GM12878 (cell line): ENCODE measurements at regions not wholly inside any gene's neighbourhood (a gene's known extent, or its start where the extent isn't known, plus 50 kb on each side); places are given as distances from the start of the nearest gene placed in this dataset.

ENCODE experiments used
- ATF7 ChIP-seq: fragments of 450-650 bp; IDR thresholded peaks from 2 replicates; pipeline ENCODE4 v1.6.1; 2016; ENCODE audit warnings: low read depth, mild to moderate bottlenecking
- CEBPB ChIP-seq, 2 experiments: fragments of 150-350 bp in 1 of 2; IDR thresholded peaks; 2 replicates each; pipeline ENCODE4 v1.6.1; 2012 to 2014; ENCODE audit warnings: low read depth in 2 of 2, low read length in 2 of 2, borderline replicate concordance in 1 of 2, inconsistent platforms in 1 of 2
- FOXM1 ChIP-seq: IDR thresholded peaks from 2 replicates; pipeline ENCODE4 v1.6.1; 2012; ENCODE audit warnings: low read depth, mild to moderate bottlenecking, inconsistent platforms, low read length, moderate library complexity
- IKZF2 ChIP-seq, 2 experiments: fragments of 450-650 bp; IDR thresholded peaks; 2 replicates each; pipeline ENCODE4 v1.6.1; 2017; ENCODE audit warnings: mild to moderate bottlenecking in 2 of 2, moderate library complexity in 2 of 2
- IRF4 ChIP-seq: IDR thresholded peaks from 2 replicates; pipeline ENCODE4 v1.6.1; 2011; ENCODE audit warnings: low read depth, low read length
- PAX5 ChIP-seq: IDR thresholded peaks from 2 replicates; pipeline ENCODE4 v1.6.1; 2011; ENCODE audit warnings: low read depth, low read length, borderline replicate concordance
- POLR2A ChIP-seq: IDR thresholded peaks from 2 replicates; pipeline ENCODE4 v1.6.1; 2011; ENCODE audit warnings: low read depth, mild to moderate bottlenecking, low read length
- SMAD1 ChIP-seq: fragments of 450-650 bp; IDR thresholded peaks from 2 replicates; pipeline ENCODE4 v1.6.1; 2018; ENCODE audit warnings: mild to moderate bottlenecking, low read depth; ENCODE audit not compliant: partially characterized antibody
- STAT3 ChIP-seq: IDR thresholded peaks from 2 replicates; pipeline ENCODE4 v1.6.1; 2011; ENCODE audit warnings: low read depth, low read length, improper control_type of control experiment
- TCF12 ChIP-seq: IDR thresholded peaks from 2 replicates; pipeline ENCODE4 v1.6.1; 2011; ENCODE audit warnings: low read depth, mild to moderate bottlenecking, low read length
- ZSCAN29 ChIP-seq: fragments of 450-650 bp; IDR thresholded peaks from 2 replicates; pipeline ENCODE4 v1.6.1; 2017; ENCODE audit warnings: mild to moderate bottlenecking, moderate library complexity
- TF ChIP-seq, protein P1 (sequence below): fragments of 450-650 bp; IDR thresholded peaks from 2 replicates; pipeline ENCODE4 v1.6.1; 2017; ENCODE audit warnings: antibody characterized with exemption, mild to moderate bottlenecking, moderate library complexity
- TF ChIP-seq, protein P2 (sequence below): IDR thresholded peaks from 2 replicates; pipeline ENCODE4 v1.6.1; 2012; ENCODE audit warnings: improper control_type of control experiment, low read depth, low read length; ENCODE audit not compliant: insufficient replicate concordance
- TF ChIP-seq, protein P3 (sequence below): IDR thresholded peaks from 2 replicates; pipeline ENCODE4 v1.6.1; 2011; ENCODE audit warnings: mild to moderate bottlenecking, low read depth, low read length, moderate library complexity; ENCODE audit not compliant: insufficient replicate concordance
- TF ChIP-seq, protein P4 (sequence below): fragments of 450-650 bp; IDR thresholded peaks from 2 replicates; pipeline ENCODE4 v1.6.1; 2017; ENCODE audit warnings: mild to moderate bottlenecking, moderate library complexity

DNA sequence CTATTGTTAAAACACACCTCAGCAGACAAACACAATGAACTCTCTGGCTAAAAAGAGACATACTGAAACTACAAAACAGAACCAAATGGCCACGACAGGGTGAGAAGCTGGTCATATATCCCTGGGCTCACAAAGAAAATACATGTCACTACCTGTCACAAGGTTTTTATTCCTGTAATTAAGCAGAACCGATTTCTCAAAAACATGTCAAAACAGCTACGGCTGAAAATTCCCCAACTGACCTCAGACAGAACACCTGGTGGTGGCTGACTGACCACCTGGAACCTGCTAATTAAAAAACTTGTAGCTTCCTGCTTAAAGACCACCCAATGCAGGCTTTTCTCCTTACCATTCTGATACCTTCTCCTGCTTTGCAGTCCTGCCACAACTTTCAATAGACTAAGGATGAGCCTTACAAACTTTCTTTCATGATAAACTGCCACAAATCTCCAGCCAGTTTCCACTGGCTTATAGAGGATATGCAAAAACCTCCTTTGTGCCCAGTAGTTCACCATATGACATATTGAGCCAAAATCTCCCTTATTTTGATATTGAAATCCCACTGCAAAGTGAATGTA, 571.9 kb downstream of the SPOCK3 start (continued):
- TF ChIP-seq, protein P1, sequence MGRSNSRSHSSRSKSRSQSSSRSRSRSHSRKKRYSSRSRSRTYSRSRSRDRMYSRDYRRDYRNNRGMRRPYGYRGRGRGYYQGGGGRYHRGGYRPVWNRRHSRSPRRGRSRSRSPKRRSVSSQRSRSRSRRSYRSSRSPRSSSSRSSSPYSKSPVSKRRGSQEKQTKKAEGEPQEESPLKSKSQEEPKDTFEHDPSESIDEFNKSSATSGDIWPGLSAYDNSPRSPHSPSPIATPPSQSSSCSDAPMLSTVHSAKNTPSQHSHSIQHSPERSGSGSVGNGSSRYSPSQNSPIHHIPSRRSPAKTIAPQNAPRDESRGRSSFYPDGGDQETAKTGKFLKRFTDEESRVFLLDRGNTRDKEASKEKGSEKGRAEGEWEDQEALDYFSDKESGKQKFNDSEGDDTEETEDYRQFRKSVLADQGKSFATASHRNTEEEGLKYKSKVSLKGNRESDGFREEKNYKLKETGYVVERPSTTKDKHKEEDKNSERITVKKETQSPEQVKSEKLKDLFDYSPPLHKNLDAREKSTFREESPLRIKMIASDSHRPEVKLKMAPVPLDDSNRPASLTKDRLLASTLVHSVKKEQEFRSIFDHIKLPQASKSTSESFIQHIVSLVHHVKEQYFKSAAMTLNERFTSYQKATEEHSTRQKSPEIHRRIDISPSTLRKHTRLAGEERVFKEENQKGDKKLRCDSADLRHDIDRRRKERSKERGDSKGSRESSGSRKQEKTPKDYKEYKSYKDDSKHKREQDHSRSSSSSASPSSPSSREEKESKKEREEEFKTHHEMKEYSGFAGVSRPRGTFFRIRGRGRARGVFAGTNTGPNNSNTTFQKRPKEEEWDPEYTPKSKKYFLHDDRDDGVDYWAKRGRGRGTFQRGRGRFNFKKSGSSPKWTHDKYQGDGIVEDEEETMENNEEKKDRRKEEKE: no peak
- TF ChIP-seq ATF7: peak; percentile 95
- peak; percentile 85 for TF ChIP-seq IRF4
- TF ChIP-seq, protein P2, sequence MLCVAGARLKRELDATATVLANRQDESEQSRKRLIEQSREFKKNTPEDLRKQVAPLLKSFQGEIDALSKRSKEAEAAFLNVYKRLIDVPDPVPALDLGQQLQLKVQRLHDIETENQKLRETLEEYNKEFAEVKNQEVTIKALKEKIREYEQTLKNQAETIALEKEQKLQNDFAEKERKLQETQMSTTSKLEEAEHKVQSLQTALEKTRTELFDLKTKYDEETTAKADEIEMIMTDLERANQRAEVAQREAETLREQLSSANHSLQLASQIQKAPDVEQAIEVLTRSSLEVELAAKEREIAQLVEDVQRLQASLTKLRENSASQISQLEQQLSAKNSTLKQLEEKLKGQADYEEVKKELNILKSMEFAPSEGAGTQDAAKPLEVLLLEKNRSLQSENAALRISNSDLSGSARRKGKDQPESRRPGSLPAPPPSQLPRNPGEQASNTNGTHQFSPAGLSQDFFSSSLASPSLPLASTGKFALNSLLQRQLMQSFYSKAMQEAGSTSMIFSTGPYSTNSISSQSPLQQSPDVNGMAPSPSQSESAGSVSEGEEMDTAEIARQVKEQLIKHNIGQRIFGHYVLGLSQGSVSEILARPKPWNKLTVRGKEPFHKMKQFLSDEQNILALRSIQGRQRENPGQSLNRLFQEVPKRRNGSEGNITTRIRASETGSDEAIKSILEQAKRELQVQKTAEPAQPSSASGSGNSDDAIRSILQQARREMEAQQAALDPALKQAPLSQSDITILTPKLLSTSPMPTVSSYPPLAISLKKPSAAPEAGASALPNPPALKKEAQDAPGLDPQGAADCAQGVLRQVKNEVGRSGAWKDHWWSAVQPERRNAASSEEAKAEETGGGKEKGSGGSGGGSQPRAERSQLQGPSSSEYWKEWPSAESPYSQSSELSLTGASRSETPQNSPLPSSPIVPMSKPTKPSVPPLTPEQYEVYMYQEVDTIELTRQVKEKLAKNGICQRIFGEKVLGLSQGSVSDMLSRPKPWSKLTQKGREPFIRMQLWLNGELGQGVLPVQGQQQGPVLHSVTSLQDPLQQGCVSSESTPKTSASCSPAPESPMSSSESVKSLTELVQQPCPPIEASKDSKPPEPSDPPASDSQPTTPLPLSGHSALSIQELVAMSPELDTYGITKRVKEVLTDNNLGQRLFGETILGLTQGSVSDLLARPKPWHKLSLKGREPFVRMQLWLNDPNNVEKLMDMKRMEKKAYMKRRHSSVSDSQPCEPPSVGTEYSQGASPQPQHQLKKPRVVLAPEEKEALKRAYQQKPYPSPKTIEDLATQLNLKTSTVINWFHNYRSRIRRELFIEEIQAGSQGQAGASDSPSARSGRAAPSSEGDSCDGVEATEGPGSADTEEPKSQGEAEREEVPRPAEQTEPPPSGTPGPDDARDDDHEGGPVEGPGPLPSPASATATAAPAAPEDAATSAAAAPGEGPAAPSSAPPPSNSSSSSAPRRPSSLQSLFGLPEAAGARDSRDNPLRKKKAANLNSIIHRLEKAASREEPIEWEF: peak; percentile 74
- TF ChIP-seq IKZF2 (IDR thresholded peaks at IDR 0.05): peak; percentile 98 to 99
- TF ChIP-seq, protein P3, sequence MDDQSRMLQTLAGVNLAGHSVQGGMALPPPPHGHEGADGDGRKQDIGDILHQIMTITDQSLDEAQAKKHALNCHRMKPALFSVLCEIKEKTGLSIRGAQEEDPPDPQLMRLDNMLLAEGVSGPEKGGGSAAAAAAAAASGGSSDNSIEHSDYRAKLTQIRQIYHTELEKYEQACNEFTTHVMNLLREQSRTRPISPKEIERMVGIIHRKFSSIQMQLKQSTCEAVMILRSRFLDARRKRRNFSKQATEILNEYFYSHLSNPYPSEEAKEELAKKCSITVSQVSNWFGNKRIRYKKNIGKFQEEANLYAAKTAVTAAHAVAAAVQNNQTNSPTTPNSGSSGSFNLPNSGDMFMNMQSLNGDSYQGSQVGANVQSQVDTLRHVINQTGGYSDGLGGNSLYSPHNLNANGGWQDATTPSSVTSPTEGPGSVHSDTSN: peak; percentile 68
- peak; percentile 99 for TF ChIP-seq TCF12
- TF ChIP-seq POLR2A: no peak
- TF ChIP-seq PAX5: peak; percentile 96
- no peak for TF ChIP-seq ZSCAN29
- peak; percentile 100 for TF ChIP-seq FOXM1
- peak; percentile 99; the same call in 1 of the 2 replicates for TF ChIP-seq STAT3
- peak in 1 of 2 experiments; percentile 89; a peak in 2 of 4 replicates for TF ChIP-seq CEBPB (IDR thresholded peaks at IDR 0.05; ENCODE audit: borderline replicate concordance in 1 of 2, low read depth in 2 of 2, low read length in 2 of 2)
- TF ChIP-seq SMAD1: peak; percentile 86
- TF ChIP-seq, protein P4, sequence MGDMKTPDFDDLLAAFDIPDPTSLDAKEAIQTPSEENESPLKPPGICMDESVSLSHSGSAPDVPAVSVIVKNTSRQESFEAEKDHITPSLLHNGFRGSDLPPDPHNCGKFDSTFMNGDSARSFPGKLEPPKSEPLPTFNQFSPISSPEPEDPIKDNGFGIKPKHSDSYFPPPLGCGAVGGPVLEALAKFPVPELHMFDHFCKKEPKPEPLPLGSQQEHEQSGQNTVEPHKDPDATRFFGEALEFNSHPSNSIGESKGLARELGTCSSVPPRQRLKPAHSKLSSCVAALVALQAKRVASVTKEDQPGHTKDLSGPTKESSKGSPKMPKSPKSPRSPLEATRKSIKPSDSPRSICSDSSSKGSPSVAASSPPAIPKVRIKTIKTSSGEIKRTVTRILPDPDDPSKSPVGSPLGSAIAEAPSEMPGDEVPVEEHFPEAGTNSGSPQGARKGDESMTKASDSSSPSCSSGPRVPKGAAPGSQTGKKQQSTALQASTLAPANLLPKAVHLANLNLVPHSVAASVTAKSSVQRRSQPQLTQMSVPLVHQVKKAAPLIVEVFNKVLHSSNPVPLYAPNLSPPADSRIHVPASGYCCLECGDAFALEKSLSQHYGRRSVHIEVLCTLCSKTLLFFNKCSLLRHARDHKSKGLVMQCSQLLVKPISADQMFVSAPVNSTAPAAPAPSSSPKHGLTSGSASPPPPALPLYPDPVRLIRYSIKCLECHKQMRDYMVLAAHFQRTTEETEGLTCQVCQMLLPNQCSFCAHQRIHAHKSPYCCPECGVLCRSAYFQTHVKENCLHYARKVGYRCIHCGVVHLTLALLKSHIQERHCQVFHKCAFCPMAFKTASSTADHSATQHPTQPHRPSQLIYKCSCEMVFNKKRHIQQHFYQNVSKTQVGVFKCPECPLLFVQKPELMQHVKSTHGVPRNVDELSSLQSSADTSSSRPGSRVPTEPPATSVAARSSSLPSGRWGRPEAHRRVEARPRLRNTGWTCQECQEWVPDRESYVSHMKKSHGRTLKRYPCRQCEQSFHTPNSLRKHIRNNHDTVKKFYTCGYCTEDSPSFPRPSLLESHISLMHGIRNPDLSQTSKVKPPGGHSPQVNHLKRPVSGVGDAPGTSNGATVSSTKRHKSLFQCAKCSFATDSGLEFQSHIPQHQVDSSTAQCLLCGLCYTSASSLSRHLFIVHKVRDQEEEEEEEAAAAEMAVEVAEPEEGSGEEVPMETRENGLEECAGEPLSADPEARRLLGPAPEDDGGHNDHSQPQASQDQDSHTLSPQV: peak; percentile 70; the same call in 1 of the 2 replicates
